GM21529 (cell line): ENCODE measurements at regions not wholly inside any gene's neighbourhood (a gene's known extent, or its start where the extent isn't known, plus 50 kb on each side); places are given as distances from the start of the nearest gene placed in this dataset.
"Not testable (repeated sequence)": the region's sequence is repeated elsewhere in the genome, so short reads cannot be mapped to it uniquely, and the experiment has no call there.

Experiments used
- ATAC-seq: cut with Tn5 transposase; IDR thresholded peaks from one replicate; pipeline ENCODE4 v1.9.1; 2021; ENCODE audit not compliant: unreplicated experiment

DNA sequence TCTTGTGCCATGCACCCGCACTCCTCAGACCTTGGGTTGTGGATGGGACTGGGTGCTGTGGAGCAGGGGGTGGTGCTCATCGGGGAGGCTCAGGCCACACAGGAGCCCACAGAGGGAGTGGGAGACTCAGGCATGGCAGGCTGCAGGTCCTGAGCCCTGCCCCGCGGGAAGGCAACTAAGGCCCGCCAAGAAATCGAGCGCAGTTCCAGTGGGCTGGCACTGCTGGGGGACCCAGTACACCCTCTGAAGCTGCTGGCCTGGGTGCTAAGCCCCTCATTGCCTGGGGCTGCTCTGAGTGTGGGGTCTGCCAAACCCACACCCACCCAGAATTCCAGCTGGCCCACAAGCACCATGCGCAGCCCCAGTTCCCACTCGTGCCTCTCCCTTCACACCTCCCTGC lies 450.5 kb upstream of the FGF16 start:
- ATAC-seq = no peak

DNA sequence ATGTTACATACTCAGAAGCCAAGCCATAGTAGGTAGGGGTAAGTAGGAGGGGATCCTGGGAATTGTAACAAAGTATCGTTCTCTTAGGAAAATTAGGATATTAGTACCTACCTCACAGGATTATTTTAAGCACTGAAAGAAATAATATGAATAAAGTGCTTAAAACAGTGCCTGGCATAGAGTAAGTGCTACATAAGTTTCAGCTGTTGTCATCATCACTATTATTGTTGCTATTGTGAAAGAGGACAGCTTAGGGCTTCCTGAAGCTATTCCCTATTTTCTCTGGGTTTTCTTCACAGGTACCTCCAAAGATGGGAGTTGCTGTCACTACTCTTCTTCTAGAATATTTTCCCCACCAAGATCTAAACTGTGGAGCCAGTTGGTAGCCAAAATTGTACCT lies 443.7 kb upstream of the FGF16 start:
- ATAC-seq = no peak

DNA sequence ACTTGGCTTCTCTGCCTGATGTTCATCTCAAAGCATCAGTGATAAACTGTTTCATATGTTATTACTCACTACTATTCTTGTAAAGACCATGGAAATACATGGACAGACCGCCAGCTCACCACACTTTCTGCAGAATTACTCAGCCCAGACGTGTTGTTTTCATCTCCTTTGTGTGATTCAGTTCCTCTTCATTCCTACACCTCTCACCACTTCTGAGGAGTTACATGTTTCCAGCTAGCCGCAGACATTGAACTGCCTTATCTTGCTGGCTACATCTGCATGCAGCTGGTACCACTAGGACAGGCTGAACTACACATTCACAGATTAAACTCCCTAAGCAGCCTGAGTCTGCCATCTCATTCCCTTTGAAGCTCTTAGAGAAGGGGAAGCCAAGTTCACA lies 443.2 kb upstream of the FGF16 start:
- ATAC-seq = no peak

DNA sequence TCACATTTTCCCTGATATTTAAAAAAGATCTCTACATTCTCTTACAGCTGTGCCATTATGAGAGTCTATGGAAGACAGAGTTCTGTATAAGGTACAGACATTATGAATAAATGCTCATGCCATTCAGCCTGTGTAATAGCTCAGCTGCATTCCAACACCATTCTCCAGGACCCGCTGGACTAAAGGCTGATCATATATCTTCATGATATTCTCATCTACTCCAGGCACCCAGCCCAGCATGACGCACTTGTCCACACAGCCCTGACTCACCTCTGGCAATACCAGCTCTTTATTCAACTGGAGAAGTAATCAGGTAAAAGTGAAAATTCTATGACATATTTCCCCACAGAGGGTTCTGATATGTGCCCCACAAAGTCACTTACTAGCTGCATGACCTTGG lies 437.5 kb upstream of the FGF16 start:
- no peak for ATAC-seq

DNA sequence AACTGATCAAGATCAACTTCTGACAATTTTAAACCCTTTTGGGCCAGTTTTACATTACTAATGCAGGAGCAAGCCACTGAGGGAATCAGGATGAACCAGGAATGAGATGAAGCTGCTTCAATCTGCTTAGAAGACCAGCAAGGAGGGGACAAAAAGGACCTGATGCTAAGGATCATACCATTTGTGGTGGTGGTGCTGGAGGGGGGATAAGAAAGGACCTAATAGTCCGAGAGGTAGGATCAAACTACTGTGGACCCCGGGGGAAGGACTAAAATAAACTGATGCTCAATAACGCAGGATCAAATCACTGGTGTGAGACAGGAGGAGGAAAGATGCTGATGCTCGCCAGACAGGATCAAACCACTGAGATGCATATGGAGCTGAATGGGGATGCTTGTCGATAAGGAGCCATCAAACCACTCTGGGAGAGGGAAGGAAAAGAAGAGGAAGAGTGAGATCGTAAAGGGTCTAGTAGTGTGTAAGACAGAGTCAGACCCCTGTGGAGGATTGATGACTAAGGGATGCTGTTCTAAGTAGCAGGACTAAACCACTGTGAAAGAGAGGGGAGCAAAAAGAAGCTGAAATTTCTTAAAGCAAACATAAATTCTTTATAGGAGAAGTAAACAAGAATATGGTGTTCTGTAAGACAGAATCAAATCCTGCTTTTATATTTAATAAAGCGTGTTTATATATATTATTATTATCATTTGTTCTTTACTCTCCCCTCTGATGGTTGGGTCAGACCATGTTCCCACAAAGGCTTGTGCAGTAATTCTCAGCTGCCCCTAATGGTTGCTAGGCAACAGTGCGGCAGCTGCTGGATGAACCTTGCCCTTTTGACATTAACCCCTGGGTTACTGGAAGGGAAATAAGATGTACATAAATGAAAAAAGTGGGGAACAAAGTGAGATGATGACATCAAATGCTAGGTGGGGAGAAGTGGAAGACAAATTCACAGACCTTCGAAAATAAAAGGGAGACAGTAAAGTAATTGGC lies 432.5 kb upstream of the FGF16 start:
- ATAC-seq = no peak

DNA sequence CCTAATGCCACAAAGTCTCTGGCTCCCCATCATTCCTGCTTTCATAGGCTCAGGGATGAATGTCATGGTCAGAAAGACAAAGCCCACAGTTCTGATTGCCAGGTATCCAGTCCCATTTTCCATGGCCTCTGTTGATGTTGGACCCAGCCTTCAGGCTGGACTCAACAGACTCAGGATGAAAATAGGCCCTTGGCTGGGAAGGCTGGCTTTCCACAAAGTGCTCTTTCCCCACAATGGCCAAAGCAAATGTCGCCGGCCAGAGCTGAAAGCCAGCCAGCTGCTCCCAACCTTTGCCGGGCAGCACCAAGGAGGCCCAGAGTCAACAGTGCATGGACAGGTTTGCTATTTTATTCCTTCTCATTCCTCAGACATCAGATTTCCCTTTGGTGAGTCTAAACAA lies 430.1 kb upstream of the FGF16 start:
- no peak for ATAC-seq

DNA sequence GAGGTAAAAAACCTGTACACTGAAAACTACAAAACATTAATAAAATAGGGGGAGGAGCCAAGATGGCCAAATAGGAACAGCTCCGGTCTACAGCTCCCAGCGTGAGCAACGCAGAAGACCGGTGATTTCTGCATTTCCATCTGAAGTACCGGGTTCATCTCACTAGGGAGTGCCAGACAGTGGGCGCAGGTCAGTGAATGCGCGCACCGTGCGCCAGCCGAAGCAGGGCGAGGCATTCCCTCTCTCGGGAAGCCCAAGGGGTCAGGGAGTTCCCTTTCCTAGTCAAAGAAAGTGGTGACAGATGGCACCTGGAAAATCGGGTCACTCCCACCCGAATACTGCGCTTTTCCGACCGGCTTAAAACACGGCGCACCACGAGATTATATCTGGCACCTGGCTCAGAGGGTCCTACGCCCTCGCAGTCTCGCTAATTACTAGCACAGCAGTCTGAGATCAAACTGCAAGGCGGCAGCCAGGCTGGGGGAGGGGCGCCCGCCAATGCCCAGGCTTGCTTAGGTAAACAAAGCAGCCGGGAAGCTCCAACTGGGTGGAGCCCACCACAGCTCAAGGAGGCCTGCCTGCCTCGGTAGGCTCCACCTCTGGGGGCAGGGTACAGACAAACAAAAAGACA lies 400.9 kb upstream of the FGF16 start:
- ATAC-seq = not testable (repeated sequence)

DNA sequence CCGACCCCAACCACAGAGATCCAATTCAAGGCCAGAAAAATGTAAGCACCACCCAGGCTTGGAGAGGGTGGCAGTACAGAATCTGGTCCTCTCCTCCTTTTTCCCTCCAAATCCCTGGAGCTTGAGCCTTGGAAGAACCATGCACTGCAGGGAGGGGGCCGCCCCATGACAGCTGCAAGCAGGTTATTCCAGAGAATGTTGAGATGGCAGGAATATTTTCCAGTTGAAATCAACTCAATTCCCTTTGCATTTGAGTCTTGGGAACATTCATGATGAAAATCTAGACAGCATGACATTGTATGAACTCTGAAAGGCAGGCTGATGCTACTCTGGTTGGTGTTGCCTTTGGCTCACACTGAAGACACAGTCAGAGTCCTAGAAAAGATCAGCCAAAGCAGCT lies 386.6 kb upstream of the FGF16 start:
- ATAC-seq = no peak

DNA sequence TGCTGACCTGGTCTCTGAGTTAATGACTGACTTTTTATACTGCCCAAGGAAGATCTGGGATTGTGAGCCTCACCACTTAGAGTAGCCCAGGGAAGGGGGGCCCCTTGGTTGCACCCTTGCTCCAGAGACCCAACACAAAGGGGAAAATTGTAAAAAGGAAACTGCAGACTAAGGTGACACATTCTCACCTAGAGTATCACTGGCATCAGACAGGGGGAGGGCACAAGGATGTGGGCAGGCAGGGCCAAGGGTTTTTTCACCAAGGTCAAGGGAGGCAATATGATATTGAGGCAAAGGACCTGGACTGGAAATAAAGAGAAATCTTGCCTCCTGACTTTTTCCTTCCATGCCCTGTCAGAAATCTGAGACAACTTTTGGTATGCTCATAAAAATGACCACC lies 386.2 kb upstream of the FGF16 start:
- ATAC-seq = no peak

DNA sequence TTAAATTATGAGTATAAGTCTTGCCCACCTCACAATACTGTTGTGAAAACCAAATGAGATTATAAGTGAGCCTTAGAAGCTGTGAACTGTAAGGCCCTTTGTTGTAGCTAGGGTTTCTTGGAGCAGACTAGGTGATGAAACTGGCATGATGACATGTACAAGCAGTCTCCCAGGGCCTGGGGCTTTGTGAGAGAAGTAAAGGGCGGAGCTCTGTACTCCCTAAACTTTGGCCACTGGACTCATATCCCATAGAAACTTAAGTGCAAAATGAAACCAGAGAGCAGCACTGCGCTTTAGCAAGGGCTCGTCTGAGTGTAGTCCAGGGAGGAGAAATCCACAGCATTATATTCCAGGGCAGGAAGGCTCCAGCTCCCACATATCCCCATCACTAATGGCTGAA lies 385.6 kb upstream of the FGF16 start:
- no peak for ATAC-seq

DNA sequence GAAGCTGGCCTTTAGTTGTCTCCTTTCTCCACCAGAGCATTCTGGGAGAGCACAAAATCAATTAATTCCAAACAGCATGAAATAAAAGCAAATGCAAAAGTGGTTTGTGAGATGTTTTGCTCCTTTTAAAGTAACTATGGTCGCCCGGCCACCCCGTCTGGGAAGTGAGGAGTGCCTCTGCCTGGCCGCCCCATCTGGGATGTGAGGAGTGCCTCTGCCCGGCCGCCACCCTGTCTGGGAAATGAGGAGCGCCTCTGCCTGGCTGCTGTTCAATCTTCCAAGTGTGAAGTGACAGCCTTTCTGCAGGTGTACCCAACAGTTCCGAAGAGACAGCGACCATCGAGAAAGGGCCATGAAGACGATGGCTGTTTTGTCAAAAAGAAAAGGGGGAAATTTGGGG lies 381.3 kb upstream of the FGF16 start:
- ATAC-seq = no peak

DNA sequence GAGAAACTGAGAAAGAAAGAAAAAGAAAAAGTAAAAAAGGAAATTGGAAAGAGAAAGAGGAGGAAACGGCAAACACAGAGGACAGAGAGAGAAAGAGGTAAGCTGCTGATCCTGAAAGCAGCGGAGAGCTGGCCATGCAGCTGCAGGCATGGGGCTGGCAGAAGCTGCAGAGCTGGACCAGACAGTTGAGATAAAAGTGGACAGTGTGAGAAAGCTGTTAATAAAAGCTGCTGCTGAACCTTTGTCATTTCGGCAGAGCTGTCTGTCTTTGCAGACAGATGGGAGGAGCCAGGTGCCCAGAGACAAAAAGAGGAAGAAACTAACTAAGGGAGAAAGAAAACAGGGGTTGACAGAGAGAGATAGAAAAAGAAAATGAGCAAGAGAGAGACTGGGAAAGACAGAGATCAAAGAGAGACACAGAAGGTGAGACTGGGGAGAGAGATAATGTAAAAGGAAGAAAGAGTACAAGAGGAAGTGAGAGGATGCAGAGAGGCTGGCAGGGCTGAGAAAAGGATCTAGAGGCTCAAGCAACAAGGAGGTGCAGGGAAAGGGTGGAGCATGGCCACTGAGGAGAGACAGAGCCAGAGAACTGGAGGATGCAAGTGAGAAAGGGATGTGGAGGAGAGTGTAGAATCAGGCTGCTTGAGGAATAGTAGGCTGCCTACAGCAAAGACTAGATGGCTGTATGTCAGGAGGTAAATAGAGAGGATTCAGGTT lies 376.8 kb upstream of the FGF16 start:
- no peak for ATAC-seq

DNA sequence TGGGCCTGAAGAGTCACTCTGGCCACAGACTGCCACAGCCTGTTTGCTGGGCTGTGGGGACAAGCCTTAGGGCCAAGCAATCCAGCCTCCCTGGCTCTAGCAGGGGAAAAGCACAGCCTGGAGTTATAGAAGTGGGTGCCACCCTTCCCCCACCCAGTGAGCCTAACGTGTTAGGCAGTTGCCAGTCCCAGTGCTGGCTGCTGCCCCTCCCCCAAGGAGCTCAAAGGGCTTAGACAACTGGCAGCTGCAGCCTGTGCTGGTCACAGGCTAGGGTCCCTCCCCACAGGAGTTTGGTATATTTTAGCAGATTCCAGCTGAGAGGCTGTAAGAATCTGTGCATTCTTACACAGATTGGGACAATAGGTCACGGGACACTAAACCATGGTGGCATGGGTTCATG lies 370.3 kb upstream of the FGF16 start:
- ATAC-seq = no peak

DNA sequence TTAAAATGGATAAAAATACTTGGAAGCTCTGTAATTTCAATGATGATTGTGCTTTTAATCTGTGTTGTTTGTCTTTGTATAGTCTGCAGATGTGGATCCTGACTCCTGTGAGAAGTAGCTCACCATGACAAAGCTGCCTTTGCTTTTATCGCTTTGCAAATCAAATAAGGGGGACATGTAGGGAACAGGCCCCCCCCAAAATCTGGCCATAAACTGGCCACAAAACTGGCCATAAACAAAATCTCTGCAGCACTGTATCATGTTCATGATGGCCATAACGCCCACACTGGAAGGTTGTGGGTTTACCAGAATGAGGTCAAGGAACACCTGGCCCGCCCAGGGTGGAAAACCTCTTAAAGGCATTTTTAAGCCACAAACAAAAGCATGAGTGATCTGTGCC lies 366.0 kb upstream of the FGF16 start:
- not testable (repeated sequence) for ATAC-seq

DNA sequence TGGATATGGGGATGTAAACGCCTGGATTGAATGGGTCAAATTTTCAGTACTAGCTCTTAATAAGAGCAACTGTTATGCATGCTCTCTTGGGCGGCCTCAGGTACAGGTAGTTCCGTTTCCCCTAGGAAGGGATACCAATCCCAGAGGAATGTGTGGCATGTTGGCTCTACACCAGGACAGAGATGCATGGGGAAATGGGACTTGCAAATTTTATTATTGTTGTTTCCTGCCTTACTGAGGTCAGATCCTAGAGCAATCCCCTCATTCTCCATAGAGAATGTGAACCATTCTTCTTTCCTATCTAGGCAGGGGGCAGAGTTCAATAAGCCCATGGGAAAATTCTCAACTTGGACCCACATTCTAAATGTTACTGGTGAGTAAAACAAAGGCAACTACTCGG lies 361.8 kb upstream of the FGF16 start:
- no peak for ATAC-seq

DNA sequence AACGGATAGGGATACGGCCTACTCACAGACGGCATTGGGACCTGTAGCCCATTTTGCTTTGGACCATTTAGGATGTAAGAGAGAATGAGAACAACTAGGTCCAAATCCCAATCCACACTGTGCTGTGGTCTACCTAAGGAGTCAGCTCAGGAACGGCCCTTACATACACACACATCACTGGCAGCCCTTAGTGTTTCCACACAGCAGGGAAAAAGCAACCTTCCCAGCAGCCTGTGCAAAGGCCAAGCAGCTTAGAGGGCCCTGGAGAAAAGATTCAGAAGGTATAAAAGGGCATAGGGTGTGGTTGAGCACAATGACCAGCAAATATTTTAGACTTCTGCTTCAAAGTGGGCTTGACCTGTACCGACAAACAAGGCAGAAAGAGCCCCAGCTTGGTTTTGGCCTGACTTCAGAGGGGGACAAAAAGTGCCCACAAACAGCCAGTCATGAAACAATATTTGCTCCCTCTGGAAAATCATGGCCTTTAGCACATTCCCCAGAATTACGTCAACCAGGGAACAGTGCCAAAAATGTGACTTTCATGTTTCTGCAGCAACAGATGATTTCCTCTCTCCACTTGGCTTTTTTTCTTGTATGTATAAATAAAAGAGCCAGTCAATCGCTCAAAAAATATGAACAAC lies 359.5 kb upstream of the FGF16 start:
- ATAC-seq = no peak

DNA sequence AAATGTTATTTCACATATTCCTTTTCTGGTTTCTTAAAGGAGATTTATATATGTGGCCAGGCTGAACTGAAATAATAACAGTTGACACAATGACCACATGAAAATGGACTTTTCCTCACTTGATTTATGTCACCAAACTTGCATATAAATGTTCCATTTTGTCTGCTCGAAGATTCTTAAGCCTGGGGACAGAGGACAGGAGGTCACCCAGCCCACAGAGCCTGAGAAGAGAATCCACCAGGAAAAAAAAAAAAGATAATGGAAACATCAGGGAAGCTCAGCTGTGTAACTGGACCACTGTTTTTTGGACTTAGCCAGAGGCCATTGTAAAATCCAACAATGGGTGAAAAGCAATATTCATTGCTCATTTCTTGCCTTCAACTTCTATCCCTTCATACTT lies 359.0 kb upstream of the FGF16 start:
- ATAC-seq = no peak

DNA sequence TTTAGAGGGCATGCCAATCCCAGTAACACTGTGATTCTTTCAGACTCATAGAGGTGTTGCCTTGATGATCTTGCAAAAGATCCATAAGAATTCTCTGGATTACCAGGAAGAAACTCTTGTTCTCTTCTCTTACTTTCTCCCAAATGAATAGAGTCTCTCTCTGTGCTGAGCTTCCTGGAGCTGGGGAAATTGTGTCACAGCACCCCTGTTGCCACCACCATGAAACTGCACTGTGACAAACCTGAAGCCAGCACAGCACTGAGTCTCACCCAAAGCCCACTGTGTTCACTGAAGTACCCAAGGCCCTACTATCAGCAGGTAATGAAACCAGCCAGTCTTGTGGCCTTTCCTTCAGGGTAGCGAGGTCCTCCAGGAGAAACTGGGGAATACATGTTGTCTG lies 332.7 kb upstream of the FGF16 start:
- ATAC-seq = no peak

DNA sequence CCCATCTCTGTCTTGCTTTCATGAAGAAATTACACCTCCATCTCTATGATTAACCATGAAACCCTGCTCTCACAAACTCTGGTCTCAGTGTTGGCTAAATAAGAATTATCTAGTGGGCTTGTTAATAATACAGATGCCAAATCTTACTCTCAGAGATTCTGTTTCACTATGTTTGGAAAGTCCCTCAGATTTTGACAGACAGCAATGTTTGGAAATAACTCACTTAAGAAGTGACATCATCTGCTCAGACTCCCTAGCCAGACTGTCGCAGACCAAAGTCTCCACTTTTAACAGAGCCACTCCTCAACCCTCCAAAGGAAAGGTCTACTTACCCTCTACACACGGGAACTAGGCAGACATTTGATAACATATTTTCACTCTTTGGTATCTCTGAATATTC lies 328.5 kb upstream of the FGF16 start:
- ATAC-seq = no peak

DNA sequence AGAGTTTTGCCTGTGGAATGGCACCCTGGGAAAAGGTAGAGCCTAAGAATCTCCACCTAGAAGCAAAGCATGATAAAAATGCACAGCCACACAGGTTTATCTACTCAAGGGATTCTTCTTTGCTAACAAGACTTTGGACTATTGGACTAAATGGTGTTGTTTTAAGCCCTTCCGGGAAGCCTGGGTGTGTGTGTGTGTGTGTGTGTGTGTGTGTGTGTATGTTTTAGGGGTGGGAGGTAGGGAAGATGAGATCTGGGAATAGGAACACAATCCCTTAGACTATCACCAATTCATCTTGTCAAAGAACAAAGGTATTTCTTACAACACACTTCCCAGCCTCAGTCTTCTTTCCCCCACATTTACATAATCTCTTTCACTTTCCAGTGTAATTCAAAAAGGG lies 327.5 kb upstream of the FGF16 start:
- ATAC-seq = no peak

DNA sequence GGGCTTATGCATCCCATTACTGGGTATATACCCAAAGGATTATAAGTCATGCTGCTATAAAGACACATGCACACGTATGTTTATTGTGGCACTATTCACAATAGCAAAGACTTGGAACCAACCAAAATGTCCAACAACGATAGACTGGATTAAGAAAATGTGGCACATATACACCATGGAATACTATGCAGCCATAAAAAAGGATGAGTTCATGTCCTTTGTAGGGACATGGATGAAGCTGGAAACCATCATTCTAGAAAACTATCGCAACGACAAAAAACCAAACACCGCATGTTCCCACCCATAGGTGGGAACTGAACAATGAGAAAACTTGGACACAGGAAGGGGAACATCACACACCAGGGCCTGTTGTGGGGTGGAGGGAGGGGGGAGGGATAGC lies 323.3 kb upstream of the FGF16 start:
- not testable (repeated sequence) for ATAC-seq
